SK-N-SH (cell line): ENCODE measurements at regions not wholly inside any gene's neighbourhood (a gene's known extent, or its start where the extent isn't known, plus 50 kb on each side); places are given as distances from the start of the nearest gene placed in this dataset.
"Not testable (repeated sequence)": the region's sequence is repeated elsewhere in the genome, so short reads cannot be mapped to it uniquely, and the experiment has no call there.

Source experiments
- CTCF ChIA-PET: fragments of 300-600, 350-600 bp; formaldehyde crosslinking; extraction: SDS; loops from one replicate; lab custom pipeline; 2021; lab: Yijun Ruan, JAX
- POLR2A ChIA-PET: fragments of 350-600 bp; sonication (Branson Sonifier 250); formaldehyde crosslinking; extraction: SDS; loops from one replicate; lab custom pipeline; 2020; ENCODE audit warnings: antibody characterized with exemption, inconsistent platforms; lab: Yijun Ruan, JAX
- DNase-seq: peaks from one replicate; pipeline ENCODE4 v3.0.0; 2012
- H2AFZ ChIP-seq: fragments of 200-600 bp; sonication (generic); 2 replicates; pipeline ENCODE4 v1.8.1; 2016; ENCODE audit warnings: antibody characterized with exemption, mild to moderate bottlenecking, low read depth
- H3F3A ChIP-seq: fragments of 200-600 bp; sonication (generic); replicated peaks from 2 replicates; pipeline ENCODE3; 2016; ENCODE audit warnings: antibody characterized with exemption, mild to moderate bottlenecking; ENCODE audit not compliant: insufficient read depth
- H3K27ac ChIP-seq, 2 experiments: fragments of 200-500 bp in 1 of 2; fragments of 200-600 bp in 1 of 2; sonication (Bioruptor generic) in 1 of 2; sonication (generic), shearing (Covaris generic) in 1 of 2; 2 replicates each; pipeline versions ENCODE4 v1.5.1 to v1.6.1; 2014 to 2016; ENCODE audit warnings: low read depth in 2 of 2, inconsistent platforms in 1 of 2, low read length in 1 of 2, mild to moderate bottlenecking in 1 of 2, mixed read lengths in 1 of 2
- H3K27me3 ChIP-seq: fragments of 200-600 bp; sonication (generic), shearing (Covaris generic); 2 replicates; pipeline ENCODE4 v1.6.1; 2016; ENCODE audit warnings: mixed run types; ENCODE audit not compliant: insufficient read depth
- H3K36me3 ChIP-seq, 2 experiments: fragments of 200-500 bp in 1 of 2; fragments of 200-600 bp in 1 of 2; sonication (Bioruptor generic) in 1 of 2; sonication (generic) in 1 of 2; replicated peaks in 1 of 2; 2 replicates each; pipeline versions ENCODE3 to v1.5.1; 2014 to 2016; ENCODE audit warnings: low read length in 1 of 2, mild to moderate bottlenecking in 1 of 2; ENCODE audit not compliant: insufficient read depth in 2 of 2, control insufficient read depth in 1 of 2
- H3K4me1 ChIP-seq, 2 experiments: fragments of 200-500 bp in 1 of 2; fragments of 200-600 bp in 1 of 2; sonication (Bioruptor generic) in 1 of 2; sonication (generic), shearing (Covaris generic) in 1 of 2; 2 replicates each; pipeline versions ENCODE4 v1.5.1 to v1.6.1; 2014 to 2016; ENCODE audit warnings: low read depth in 1 of 2, low read length in 1 of 2, mixed run types in 1 of 2; ENCODE audit not compliant: insufficient read depth in 2 of 2, control insufficient read depth in 1 of 2
- H3K4me2 ChIP-seq: fragments of 200-600 bp; sonication (generic), shearing (Covaris generic); 2 replicates; pipeline ENCODE4 v1.6.1; 2017; ENCODE audit warnings: mixed run types
- H3K4me3 ChIP-seq, 2 experiments: fragments of 200-500 bp in 1 of 2; fragments of 200-600 bp in 1 of 2; sonication (Bioruptor generic) in 1 of 2; sonication (generic), shearing (Covaris generic) in 1 of 2; 2 replicates each; pipeline versions ENCODE4 v1.5.1 to v1.8.1; 2014 to 2016; ENCODE audit warnings: low read depth in 2 of 2, inconsistent platforms in 1 of 2, low read length in 1 of 2, mild to moderate bottlenecking in 1 of 2, mixed read lengths in 1 of 2, moderate library complexity in 1 of 2
- H3K79me2 ChIP-seq: fragments of 200-600 bp; sonication (generic); 2 replicates; pipeline ENCODE4 v1.8.1; 2017; ENCODE audit warnings: mild to moderate bottlenecking; ENCODE audit not compliant: insufficient read depth
- H3K9ac ChIP-seq: fragments of 200-600 bp; sonication (generic); 2 replicates; pipeline ENCODE4 v1.6.1; 2017; ENCODE audit warnings: mixed run types
- H3K9me2 ChIP-seq: fragments of 200-600 bp; sonication (generic); 2 replicates; pipeline ENCODE4 v1.6.1; 2017; ENCODE audit warnings: mixed run types
- H3K9me3 ChIP-seq: fragments of 200-600 bp; sonication (generic); 2 replicates; pipeline ENCODE4 v1.6.1; 2017; ENCODE audit warnings: mixed run types, mild to moderate bottlenecking, moderate library complexity
- H4K20me1 ChIP-seq: fragments of 200-600 bp; sonication (generic); 2 replicates; pipeline ENCODE4 v1.6.1; 2017; ENCODE audit warnings: mild to moderate bottlenecking, mixed run types; ENCODE audit not compliant: insufficient read depth
- CHD2 ChIP-seq: fragments of 150-350 bp; IDR thresholded peaks from 2 replicates; pipeline ENCODE4 v1.6.1; 2018; ENCODE audit warnings: low read length; ENCODE audit not compliant: partially characterized antibody
- ELF1 ChIP-seq: IDR thresholded peaks from 2 replicates; pipeline ENCODE4 v1.4.0; 2012
- EZH2phosphoT487 ChIP-seq: fragments of 200-600 bp; sonication (generic); IDR thresholded peaks from 2 replicates; pipeline ENCODE4 v1.6.1; 2017; ENCODE audit warnings: low read depth, mixed run types, mild to moderate bottlenecking, antibody characterized with exemption, moderate library complexity, borderline replicate concordance
- FOSL2 ChIP-seq: IDR thresholded peaks from 2 replicates; pipeline ENCODE4 v1.4.0; 2012; ENCODE audit warnings: low read depth, mild to moderate bottlenecking, moderate library complexity, borderline replicate concordance
- FOXJ3 ChIP-seq: sonication (generic); formaldehyde crosslinking; IDR thresholded peaks from 2 replicates; pipeline ENCODE4 v1.5.1; 2020; ENCODE audit warnings: mild to moderate bottlenecking, missing genetic modification reagents
- JUND ChIP-seq: IDR thresholded peaks from 2 replicates; pipeline ENCODE4 v1.4.0; 2012
- MEF2A ChIP-seq: IDR thresholded peaks from 2 replicates; pipeline ENCODE4 v1.4.0; 2012; ENCODE audit warnings: low read depth, borderline replicate concordance
- MXI1 ChIP-seq: IDR thresholded peaks from 2 replicates; pipeline ENCODE4 v1.6.1; 2012; ENCODE audit warnings: mild to moderate bottlenecking, low read depth, low read length, improper control_type of control experiment
- NFIC ChIP-seq: IDR thresholded peaks from 2 replicates; pipeline ENCODE4 v1.4.0; 2012; ENCODE audit warnings: borderline replicate concordance
- TEAD4 ChIP-seq: IDR thresholded peaks from 2 replicates; pipeline ENCODE4 v1.4.0; 2012; ENCODE audit warnings: mild to moderate bottlenecking, borderline replicate concordance; ENCODE audit not compliant: insufficient read depth
- WGBS: methylation state at CpG from one replicate; pipeline ENCODE4 v1.1.6; 2017; ENCODE audit warnings: low lambda C conversion rate; 5-methylcytosine and 5-hydroxymethylcytosine counted together
- TF ChIP-seq, protein P1 (sequence below): IDR thresholded peaks from 2 replicates; pipeline ENCODE4 v1.4.0; 2012; ENCODE audit warnings: low read depth, borderline replicate concordance
- TF ChIP-seq, protein P2 (sequence below): fragments of 150-350 bp; IDR thresholded peaks from 2 replicates; pipeline ENCODE4 v1.6.1; 2016; ENCODE audit warnings: mild to moderate bottlenecking, low read depth, low read length
- TF ChIP-seq, protein P3 (sequence below): fragments of 200-600 bp; sonication (generic); IDR thresholded peaks from 2 replicates; pipeline ENCODE4 v1.6.1; 2017; ENCODE audit warnings: antibody characterized with exemption, mild to moderate bottlenecking, moderate library complexity

DNA sequence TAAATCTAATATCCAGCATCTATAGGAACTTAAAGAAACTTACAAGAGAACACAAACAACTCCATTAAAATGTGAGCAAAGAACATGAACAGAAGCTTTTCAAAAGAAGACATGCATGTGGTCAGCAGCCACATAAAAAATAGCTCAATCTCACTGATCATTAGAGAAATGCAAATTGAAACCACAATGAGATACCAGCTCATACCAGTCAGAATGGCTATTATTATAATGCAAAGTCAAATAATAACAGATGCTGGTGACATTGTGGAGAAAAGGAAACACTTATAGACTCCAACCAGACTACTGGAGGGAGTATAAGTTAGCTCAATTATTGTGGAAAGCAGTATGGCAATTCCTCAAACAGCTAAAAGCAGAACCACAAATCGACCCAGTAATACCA is 1314.5 kb downstream of the XPNPEP1 start:
- Histone ChIP-seq H2AFZ (no peak overlapping the region), H3K9me3 (no peaks in the 10 kb centered on the region), H4K20me1 (no peaks in the 10 kb centered on the region), H3K79me2 (no peaks in the 10 kb centered on the region), H3K4me1 (no peaks in the 10 kb centered on the region), H3K9me2 (no peaks in the 10 kb centered on the region), H3K36me3 (no peaks in the 10 kb centered on the region), H3K27ac (no peak overlapping the region), H3K4me2 (no peak overlapping the region), H3K4me3 (no peak overlapping the region), H3K27me3 (no peaks in the 10 kb centered on the region), H3F3A (no peaks in the 10 kb centered on the region)
- DNase-seq = no peak
- ChIA-PET POLR2A (no interaction called here), CTCF (no interaction called here)
- TF ChIP-seq, protein P1, sequence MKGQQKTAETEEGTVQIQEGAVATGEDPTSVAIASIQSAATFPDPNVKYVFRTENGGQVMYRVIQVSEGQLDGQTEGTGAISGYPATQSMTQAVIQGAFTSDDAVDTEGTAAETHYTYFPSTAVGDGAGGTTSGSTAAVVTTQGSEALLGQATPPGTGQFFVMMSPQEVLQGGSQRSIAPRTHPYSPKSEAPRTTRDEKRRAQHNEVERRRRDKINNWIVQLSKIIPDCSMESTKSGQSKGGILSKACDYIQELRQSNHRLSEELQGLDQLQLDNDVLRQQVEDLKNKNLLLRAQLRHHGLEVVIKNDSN = no peak
- TF ChIP-seq EZH2phosphoT487 = no peak
- no peak for TF ChIP-seq ELF1
- TF ChIP-seq TEAD4 = no peak
- TF ChIP-seq, protein P2, sequence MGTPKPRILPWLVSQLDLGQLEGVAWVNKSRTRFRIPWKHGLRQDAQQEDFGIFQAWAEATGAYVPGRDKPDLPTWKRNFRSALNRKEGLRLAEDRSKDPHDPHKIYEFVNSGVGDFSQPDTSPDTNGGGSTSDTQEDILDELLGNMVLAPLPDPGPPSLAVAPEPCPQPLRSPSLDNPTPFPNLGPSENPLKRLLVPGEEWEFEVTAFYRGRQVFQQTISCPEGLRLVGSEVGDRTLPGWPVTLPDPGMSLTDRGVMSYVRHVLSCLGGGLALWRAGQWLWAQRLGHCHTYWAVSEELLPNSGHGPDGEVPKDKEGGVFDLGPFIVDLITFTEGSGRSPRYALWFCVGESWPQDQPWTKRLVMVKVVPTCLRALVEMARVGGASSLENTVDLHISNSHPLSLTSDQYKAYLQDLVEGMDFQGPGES = no peak
- no peak for TF ChIP-seq MXI1
- no peak for TF ChIP-seq JUND
- TF ChIP-seq MEF2A = no peak
- TF ChIP-seq CHD2 = no peak
- TF ChIP-seq FOXJ3 (CRISPR knock-in tag) = no peak
- TF ChIP-seq NFIC = no peak
- TF ChIP-seq, protein P3, sequence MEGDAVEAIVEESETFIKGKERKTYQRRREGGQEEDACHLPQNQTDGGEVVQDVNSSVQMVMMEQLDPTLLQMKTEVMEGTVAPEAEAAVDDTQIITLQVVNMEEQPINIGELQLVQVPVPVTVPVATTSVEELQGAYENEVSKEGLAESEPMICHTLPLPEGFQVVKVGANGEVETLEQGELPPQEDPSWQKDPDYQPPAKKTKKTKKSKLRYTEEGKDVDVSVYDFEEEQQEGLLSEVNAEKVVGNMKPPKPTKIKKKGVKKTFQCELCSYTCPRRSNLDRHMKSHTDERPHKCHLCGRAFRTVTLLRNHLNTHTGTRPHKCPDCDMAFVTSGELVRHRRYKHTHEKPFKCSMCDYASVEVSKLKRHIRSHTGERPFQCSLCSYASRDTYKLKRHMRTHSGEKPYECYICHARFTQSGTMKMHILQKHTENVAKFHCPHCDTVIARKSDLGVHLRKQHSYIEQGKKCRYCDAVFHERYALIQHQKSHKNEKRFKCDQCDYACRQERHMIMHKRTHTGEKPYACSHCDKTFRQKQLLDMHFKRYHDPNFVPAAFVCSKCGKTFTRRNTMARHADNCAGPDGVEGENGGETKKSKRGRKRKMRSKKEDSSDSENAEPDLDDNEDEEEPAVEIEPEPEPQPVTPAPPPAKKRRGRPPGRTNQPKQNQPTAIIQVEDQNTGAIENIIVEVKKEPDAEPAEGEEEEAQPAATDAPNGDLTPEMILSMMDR = no peak
- TF ChIP-seq, all 33 proteins: peak for 0
- WGBS = 0% methylated on average over 1 of the region's 1 CpG
- H3K9ac ChIP-seq = no peak overlapping the region

DNA sequence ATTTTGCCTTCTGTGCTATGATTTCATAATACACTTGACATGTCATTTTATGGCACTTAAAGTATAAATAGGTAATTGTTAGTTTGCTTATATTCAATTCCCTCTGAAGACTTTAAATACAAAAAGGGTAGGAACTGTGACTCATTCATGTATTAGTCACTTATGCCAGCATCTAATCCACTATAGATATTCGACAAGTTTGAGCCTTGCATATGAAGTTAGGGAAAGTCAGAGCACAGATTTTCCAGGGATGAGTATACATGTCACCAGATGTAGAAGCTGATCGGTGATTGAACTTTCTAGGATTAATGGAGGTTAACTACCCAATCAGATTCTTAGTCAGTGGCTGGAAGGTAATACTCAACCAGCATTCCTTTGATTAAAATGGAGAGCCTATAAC is 1321.5 kb downstream of the XPNPEP1 start:
- no peaks in the 10 kb centered on the region for H3K9me2 ChIP-seq
- TF ChIP-seq FOSL2 (peak; percentile 25; the same call in 1 of the 2 replicates), CHD2 (no peak), JUND (peak; percentile 21; the same call in 1 of the 2 replicates), MXI1 (no peak), FOXJ3 (CRISPR knock-in tag) (no peak)
- TF ChIP-seq, protein P3 = no peak
- ChIA-PET POLR2A (no interaction called here), CTCF (no interaction called here)
- H3K27me3 ChIP-seq = no peaks in the 10 kb centered on the region
- no peaks in the 10 kb centered on the region for H3K9me3 ChIP-seq
- H3K4me3 ChIP-seq = no peak overlapping the region
- H3K36me3 ChIP-seq = no peaks in the 10 kb centered on the region
- 31% methylated on average over 2 of the region's 2 CpGs for WGBS
- H3K4me1 ChIP-seq = peaks cover 0 to 7% of the 10 kb centered on the region in 2 experiments; a peak in 2 of 4 replicates
- no peak overlapping the region for H3K9ac ChIP-seq
- H3K79me2 ChIP-seq = no peaks in the 10 kb centered on the region
- H3K4me2 ChIP-seq = no peak overlapping the region
- no peak overlapping the region for H3K27ac ChIP-seq
- no peaks in the 10 kb centered on the region for H4K20me1 ChIP-seq
- no peaks in the 10 kb centered on the region for H3F3A ChIP-seq
- DNase-seq = no peak
- H2AFZ ChIP-seq = no peak overlapping the region

DNA sequence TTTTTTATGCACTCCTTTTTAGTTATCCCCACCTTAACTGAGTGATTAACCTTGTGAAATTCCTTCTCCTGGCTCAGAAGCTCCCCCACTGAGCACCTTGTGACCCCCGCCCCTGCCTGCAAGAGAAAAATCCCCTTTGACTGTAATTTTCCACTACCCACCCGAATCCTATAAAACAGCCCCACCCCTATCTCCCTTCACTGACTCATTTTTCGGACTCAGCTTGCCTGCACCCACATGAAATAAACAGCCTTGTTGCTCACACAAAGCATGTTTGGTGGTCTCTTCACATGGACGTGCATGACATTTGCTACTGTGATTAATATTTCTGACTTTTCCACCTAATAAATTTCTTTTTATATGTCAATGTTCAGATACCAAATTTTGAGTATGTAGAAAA is 1322.8 kb downstream of the XPNPEP1 start:
- H3K4me2 ChIP-seq, H3K79me2 ChIP-seq, H3K9me3 ChIP-seq, DNase-seq, H3K4me1 ChIP-seq, H4K20me1 ChIP-seq, H2AFZ ChIP-seq, H3K27ac ChIP-seq, H3K9ac ChIP-seq, H3K27me3 ChIP-seq, H3K4me3 ChIP-seq, H3F3A ChIP-seq, H3K36me3 ChIP-seq, H3K9me2 ChIP-seq, POLR2A ChIA-PET: not testable (repeated sequence)
- CTCF ChIA-PET = interaction anchor here (1.0 kb wide), 1 partner anchor 70 kb away, joined by 3 read pairs; no protein-coding TSS in a partner anchor
- 59% methylated on average over 4 of the region's 4 CpGs for WGBS
